ENCODE measurements at regions not wholly inside any gene's neighbourhood (a gene's known extent, or its start where the extent isn't known, plus 50 kb on each side); places are given as distances from the start of the nearest gene placed in this dataset.

- H3K4me1 ChIP-seq (replicated peaks in 1 of 2; ENCODE audit: control insufficient read depth in 2 of 2, insufficient read depth in 2 of 2, low read length in 2 of 2), result no peaks in the 10 kb centered on the region
- no peaks in the 10 kb centered on the region for H3K79me2 ChIP-seq (ENCODE audit: control insufficient read depth, insufficient read depth, low read length)
- 2% methylated on average over 4 of the region's 4 CpGs for WGBS (ENCODE audit: insufficient coverage, low coverage, missing lambda C conversion rate)
- no peaks in the 10 kb centered on the region for H4K20me1 ChIP-seq (replicated peaks; ENCODE audit: control insufficient read depth, insufficient read depth, low read length)
- H3K9me1 ChIP-seq (ENCODE audit: control insufficient read depth, insufficient read depth, low read length), result no peaks in the 10 kb centered on the region
- intact Hi-C loops (cut with micrococcal nuclease), result no loop called here
- in situ Hi-C loops (cut with MboI), result no loop called here
- ATAC-seq (no peak), DNase-seq (ENCODE audit: extremely low read depth in 1 of 4, low spot score in 3 of 4) (no peak), FAIRE-seq (no peak)
- H3K4me3 ChIP-seq, result no peak overlapping the region
- H3K9me3 ChIP-seq (replicated peaks; ENCODE audit: control insufficient read depth, insufficient read depth, low read depth, low read length), result peaks cover 2% of the 10 kb centered on the region; the same call in 1 of the 2 replicates
- TF ChIP-seq ESRRA (IDR thresholded peaks at IDR 0.05; ENCODE audit: borderline replicate concordance, low read depth), result no peak
- TF ChIP-seq U2AF2 (optimal IDR thresholded peaks at IDR 0.05; ENCODE audit: low read depth, low read length), result no peak
- no peak for TF ChIP-seq BDP1 (IDR thresholded peaks at IDR 0.05; ENCODE audit: insufficient read depth, insufficient read length)
- no peak for TF ChIP-seq GTF2E2 (tag; IDR thresholded peaks at IDR 0.05)
- TF ChIP-seq CXXC5 (CRISPR knock-in tag; IDR thresholded peaks at IDR 0.05), result no peak
- TF ChIP-seq ARHGAP35 (IDR thresholded peaks at IDR 0.05; ENCODE audit: partially characterized antibody), result no peak
- TF ChIP-seq DPF2 (IDR thresholded peaks at IDR 0.05), result no peak
- no peaks in the 10 kb centered on the region for H3K27me3 ChIP-seq (ENCODE audit: control insufficient read depth in 2 of 2, insufficient read depth in 2 of 2, low read length in 2 of 2)
- no peak overlapping the region for H3K4me2 ChIP-seq (ENCODE audit: insufficient read depth, low read length)
- H3K27ac ChIP-seq (ENCODE audit: extremely low read depth, low read depth, low read length), result no peak overlapping the region
- POLR2A ChIA-PET, result interaction anchor here (0.7 kb wide), 1 partner anchor 112 kb away, joined by 3 read pairs; no protein-coding TSS in a partner anchor
- no peaks in the 10 kb centered on the region for H3K36me3 ChIP-seq (ENCODE audit: control insufficient read depth, insufficient read depth, low read length)
- BruUV-seq (replicated peaks), result no TSS peak
- CTCF ChIA-PET (ENCODE audit: low intra/inter-chr PET ratio), result no interaction called here
- H3K9ac ChIP-seq (ENCODE audit: insufficient read depth in 1 of 2, low read depth in 2 of 2, low read length in 2 of 2), result no peak overlapping the region
- H2AFZ ChIP-seq (ENCODE audit: low read depth, low read length), result no peak overlapping the region
Measured at GRCh38 chr21:27694667-27695066, 727.8 kb upstream of the ADAMTS5 start.

GRCh38 chr21:27693376-27693775 is 726.5 kb upstream of the ADAMTS5 start:
- H2AFZ ChIP-seq (ENCODE audit: low read depth, low read length), result no peak overlapping the region
- no peak for ATAC-seq
- no peak for TF ChIP-seq MTA3 (IDR thresholded peaks at IDR 0.05; ENCODE audit: borderline replicate concordance)
- TF ChIP-seq ZNF445 (CRISPR knock-in tag; IDR thresholded peaks at IDR 0.05; ENCODE audit: low read depth), result no peak
- TF ChIP-seq SRSF3 (IDR thresholded peaks at IDR 0.05; ENCODE audit: insufficient read depth, low read length), result no peak
- no peak for TF ChIP-seq ZNF3 (CRISPR knock-in tag; IDR thresholded peaks at IDR 0.05)
- no peak for TF ChIP-seq ZNF217 (CRISPR knock-in tag; IDR thresholded peaks at IDR 0.05)
- TF ChIP-seq ARID4B (CRISPR knock-in tag; IDR thresholded peaks at IDR 0.05), result no peak
- no peak for TF ChIP-seq ZNF263 (CRISPR knock-in tag; IDR thresholded peaks at IDR 0.05; ENCODE audit: borderline replicate concordance)
- TF ChIP-seq SMAD1 (IDR thresholded peaks at IDR 0.05; ENCODE audit: low read depth, low read length, partially characterized antibody), result no peak

More at GRCh38 chr21:27693376-27693775, 726.5 kb upstream of the ADAMTS5 start:
- ChIA-PET CTCF (ENCODE audit: low intra/inter-chr PET ratio) (no interaction called here), POLR2A (no interaction called here)
- Histone ChIP-seq H3K9me1 (ENCODE audit: control insufficient read depth, insufficient read depth, low read length) (no peaks in the 10 kb centered on the region), H3K9ac (ENCODE audit: insufficient read depth in 1 of 2, low read depth in 2 of 2, low read length in 2 of 2) (no peak overlapping the region), H3K79me2 (ENCODE audit: control insufficient read depth, insufficient read depth, low read length) (no peaks in the 10 kb centered on the region), H3K36me3 (ENCODE audit: control insufficient read depth, insufficient read depth, low read length) (no peaks in the 10 kb centered on the region), H3K27ac (ENCODE audit: extremely low read depth, low read depth, low read length) (no peak overlapping the region), H4K20me1 (replicated peaks; ENCODE audit: control insufficient read depth, insufficient read depth, low read length) (no peaks in the 10 kb centered on the region), H3K4me1 (replicated peaks in 1 of 2; ENCODE audit: control insufficient read depth in 2 of 2, insufficient read depth in 2 of 2, low read length in 2 of 2) (no peaks in the 10 kb centered on the region), H3K9me3 (replicated peaks; ENCODE audit: control insufficient read depth, insufficient read depth, low read depth, low read length) (peaks cover 2% of the 10 kb centered on the region; the same call in 1 of the 2 replicates), H3K4me3 (no peak overlapping the region), H3K27me3 (ENCODE audit: control insufficient read depth in 2 of 2, insufficient read depth in 2 of 2, low read length in 2 of 2) (no peaks in the 10 kb centered on the region), H3K4me2 (ENCODE audit: insufficient read depth, low read length) (no peak overlapping the region)
- in situ Hi-C loops (cut with MboI), result no loop called here
- intact Hi-C loops (cut with micrococcal nuclease), result no loop called here
- BruUV-seq (replicated peaks), result no TSS peak
- 2% methylated on average over 6 of the region's 6 CpGs for WGBS (ENCODE audit: insufficient coverage, low coverage, missing lambda C conversion rate)
- DNase-seq (ENCODE audit: extremely low read depth in 1 of 4, low spot score in 3 of 4), result no peak
- no peak for FAIRE-seq
